Suprapubic skin (tissue), 4 donors: ENCODE measurements at regions not wholly inside any gene's neighbourhood (a gene's known extent, or its start where the extent isn't known, plus 50 kb on each side); places are given as distances from the start of the nearest gene placed in this dataset.

ENCODE experiments used
- DNase-seq, 2 donors: peaks; one replicate each; pipeline ENCODE4 v3.0.0-alpha.2; 2019; ENCODE audit warnings: low spot score in 2 of 2
- H3K27ac ChIP-seq: fragments of 200-600 bp; sonication (generic); one replicate; pipeline ENCODE4 v1.5.1; 2019
- H3K27me3 ChIP-seq: fragments of 200-600 bp; sonication (generic); one replicate; pipeline ENCODE4 v1.5.1; 2019
- H3K36me3 ChIP-seq: fragments of 200-600 bp; sonication (generic); one replicate; pipeline ENCODE4 v1.5.1; 2019
- H3K4me1 ChIP-seq: fragments of 200-600 bp; sonication (generic); one replicate; pipeline ENCODE4 v1.5.1; 2019
- H3K4me3 ChIP-seq: fragments of 200-600 bp; sonication (generic); one replicate; pipeline ENCODE4 v1.5.1; 2019; ENCODE audit warnings: mild to moderate bottlenecking
- H3K9me3 ChIP-seq: fragments of 200-600 bp; sonication (generic); one replicate; pipeline ENCODE4 v1.5.1; 2019
- EP300 ChIP-seq: sonication (generic); formaldehyde crosslinking; IDR thresholded peaks from one replicate; pipeline ENCODE4 v1.6.1; 2017; ENCODE audit warnings: antibody characterized with exemption
- POLR2A ChIP-seq, 2 donors: fragments of 450-650 bp; IDR thresholded peaks; one replicate each; pipeline ENCODE4 v1.6.1; 2017; ENCODE audit warnings: antibody characterized with exemption in 2 of 2, mild to moderate bottlenecking in 2 of 2, moderate library complexity in 2 of 2
- POLR2AphosphoS5 ChIP-seq, 3 donors: sonication (generic); formaldehyde crosslinking; IDR thresholded peaks; one replicate each; pipeline ENCODE4 v1.6.1; 2017; ENCODE audit warnings: antibody characterized with exemption in 3 of 3
- WGBS: methylation state at CpG from one replicate; pipeline ENCODE4 v1.1.5; 2018; 5-methylcytosine and 5-hydroxymethylcytosine counted together
- TF ChIP-seq, protein P1 (sequence below), 2 donors: fragments of 200-600 bp in 1 of 2; fragments of 450-650 bp in 1 of 2; sonication (generic) in 1 of 2; IDR thresholded peaks; one replicate each; pipeline ENCODE4 v1.5.1; 2016 to 2019; ENCODE audit warnings: antibody characterized with exemption in 2 of 2, mild to moderate bottlenecking in 1 of 2, moderate library complexity in 1 of 2

DNA sequence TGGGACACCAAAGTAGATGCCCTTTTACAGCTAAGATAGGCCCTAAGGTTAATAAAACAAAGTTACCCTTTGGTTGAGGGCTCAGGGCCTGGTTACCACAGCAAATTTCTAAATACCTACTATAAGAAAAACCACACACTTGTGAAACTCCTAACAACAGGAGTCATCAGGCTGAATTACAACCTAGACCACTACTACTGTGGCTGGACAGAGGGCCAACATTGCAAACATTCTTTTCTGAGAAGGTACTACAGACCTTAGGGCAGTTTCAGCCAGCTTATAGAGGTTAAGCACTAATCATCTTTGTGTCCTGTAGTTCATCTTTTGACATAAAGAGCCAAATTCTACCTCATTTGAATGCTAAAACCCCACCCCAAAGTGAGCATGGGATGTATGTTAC is 504.0 kb downstream of the RAPGEF2 start:
- Histone ChIP-seq H3K27me3 (no peaks in the 10 kb centered on the region), H3K27ac (no peak overlapping the region), H3K4me1 (no peaks in the 10 kb centered on the region), H3K4me3 (no peak overlapping the region), H3K9me3 (peaks cover 3% of the 10 kb centered on the region), H3K36me3 (no peaks in the 10 kb centered on the region)
- TF ChIP-seq POLR2AphosphoS5 (IDR thresholded peaks at IDR 0.05) (no peak), POLR2A (IDR thresholded peaks at IDR 0.05) (no peak), EP300 (no peak)
- TF ChIP-seq, protein P1, sequence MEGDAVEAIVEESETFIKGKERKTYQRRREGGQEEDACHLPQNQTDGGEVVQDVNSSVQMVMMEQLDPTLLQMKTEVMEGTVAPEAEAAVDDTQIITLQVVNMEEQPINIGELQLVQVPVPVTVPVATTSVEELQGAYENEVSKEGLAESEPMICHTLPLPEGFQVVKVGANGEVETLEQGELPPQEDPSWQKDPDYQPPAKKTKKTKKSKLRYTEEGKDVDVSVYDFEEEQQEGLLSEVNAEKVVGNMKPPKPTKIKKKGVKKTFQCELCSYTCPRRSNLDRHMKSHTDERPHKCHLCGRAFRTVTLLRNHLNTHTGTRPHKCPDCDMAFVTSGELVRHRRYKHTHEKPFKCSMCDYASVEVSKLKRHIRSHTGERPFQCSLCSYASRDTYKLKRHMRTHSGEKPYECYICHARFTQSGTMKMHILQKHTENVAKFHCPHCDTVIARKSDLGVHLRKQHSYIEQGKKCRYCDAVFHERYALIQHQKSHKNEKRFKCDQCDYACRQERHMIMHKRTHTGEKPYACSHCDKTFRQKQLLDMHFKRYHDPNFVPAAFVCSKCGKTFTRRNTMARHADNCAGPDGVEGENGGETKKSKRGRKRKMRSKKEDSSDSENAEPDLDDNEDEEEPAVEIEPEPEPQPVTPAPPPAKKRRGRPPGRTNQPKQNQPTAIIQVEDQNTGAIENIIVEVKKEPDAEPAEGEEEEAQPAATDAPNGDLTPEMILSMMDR (IDR thresholded peaks at IDR 0.05) = no peak
- DNase-seq = no peak

DNA sequence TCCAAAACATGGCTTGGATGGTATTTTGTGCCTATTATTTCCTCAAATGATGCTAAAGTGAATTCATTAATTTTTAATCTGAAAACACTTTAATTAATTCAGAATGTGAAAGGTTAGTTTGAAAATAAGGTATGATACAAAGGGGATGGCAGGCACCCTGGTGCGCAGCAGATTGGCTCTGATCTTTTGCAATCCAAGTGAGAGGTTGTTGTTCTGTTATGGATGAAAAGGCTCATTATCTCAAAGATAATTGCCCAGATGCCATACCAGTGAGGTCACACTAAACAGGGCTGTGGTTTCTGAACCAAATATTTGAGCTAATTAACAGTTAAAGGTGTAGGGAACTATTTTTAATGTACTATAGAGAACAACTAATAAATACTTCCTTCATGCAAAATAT is 504.9 kb downstream of the RAPGEF2 start:
- TF ChIP-seq EP300 = no peak
- TF ChIP-seq, protein P1 (IDR thresholded peaks at IDR 0.05) = no peak
- TF ChIP-seq POLR2AphosphoS5 (IDR thresholded peaks at IDR 0.05) = no peak
- no peak for TF ChIP-seq POLR2A (IDR thresholded peaks at IDR 0.05)
- no peak for DNase-seq
- peaks cover 3% of the 10 kb centered on the region for H3K9me3 ChIP-seq
- H3K4me1 ChIP-seq = no peaks in the 10 kb centered on the region
- H3K27ac ChIP-seq = no peak overlapping the region
- H3K36me3 ChIP-seq = no peaks in the 10 kb centered on the region
- no peaks in the 10 kb centered on the region for H3K27me3 ChIP-seq
- no peak overlapping the region for H3K4me3 ChIP-seq
- 79% methylated on average over 1 of the region's 1 CpG for WGBS

DNA sequence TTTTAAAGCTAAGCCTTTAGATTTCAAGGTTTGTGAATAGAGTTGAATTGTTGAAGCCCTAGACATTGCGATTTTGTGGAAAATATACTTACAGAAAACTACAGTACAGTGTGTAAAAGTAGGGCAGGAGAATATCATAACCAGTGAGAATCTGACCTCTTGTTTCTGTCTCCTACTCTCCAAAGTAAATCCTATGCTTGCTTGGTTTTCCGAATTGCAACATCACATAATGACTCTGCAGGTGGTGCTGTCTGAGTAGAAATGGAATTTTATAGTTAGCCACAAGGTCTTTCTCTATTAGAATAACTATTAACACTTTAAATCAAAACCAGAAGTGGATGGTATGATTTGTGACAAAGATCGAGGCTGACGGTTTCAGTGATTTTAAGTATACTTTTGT is 505.6 kb downstream of the RAPGEF2 start:
- WGBS = 80% methylated on average over 4 of the region's 4 CpGs
- Histone ChIP-seq H3K36me3 (no peaks in the 10 kb centered on the region), H3K27ac (no peak overlapping the region), H3K9me3 (peaks cover 3% of the 10 kb centered on the region), H3K4me1 (no peaks in the 10 kb centered on the region), H3K27me3 (no peaks in the 10 kb centered on the region), H3K4me3 (no peak overlapping the region)
- DNase-seq = no peak
- TF ChIP-seq, protein P1 (IDR thresholded peaks at IDR 0.05) = no peak
- TF ChIP-seq POLR2A (IDR thresholded peaks at IDR 0.05) (no peak), EP300 (no peak), POLR2AphosphoS5 (IDR thresholded peaks at IDR 0.05) (no peak)

DNA sequence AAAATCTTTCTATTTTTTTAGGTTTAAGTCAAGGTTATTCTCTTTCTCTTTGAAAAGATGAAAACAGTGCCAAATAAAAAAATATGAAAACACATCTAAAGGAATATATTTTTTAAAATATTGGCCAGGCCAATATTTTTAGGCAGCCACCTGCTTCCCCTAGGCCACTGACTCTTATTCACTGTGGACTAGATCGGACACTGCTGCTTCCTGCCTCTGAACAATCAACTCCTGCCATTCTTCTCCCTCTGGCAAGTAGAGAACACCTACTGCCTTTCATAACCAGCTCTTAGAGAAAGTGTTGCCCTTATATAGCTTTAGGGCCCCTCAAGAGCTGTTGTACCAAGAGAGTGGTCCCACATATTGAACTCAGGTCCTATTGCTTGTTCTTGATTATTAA is 529.2 kb downstream of the RAPGEF2 start:
- H3K27me3 ChIP-seq = no peaks in the 10 kb centered on the region
- no peaks in the 10 kb centered on the region for H3K4me1 ChIP-seq
- H3K4me3 ChIP-seq = no peak overlapping the region
- H3K9me3 ChIP-seq = no peaks in the 10 kb centered on the region
- WGBS = 67% methylated on average over 1 of the region's 1 CpG
- no peaks in the 10 kb centered on the region for H3K36me3 ChIP-seq
- DNase-seq = no peak
- no peak overlapping the region for H3K27ac ChIP-seq
- TF ChIP-seq, protein P1 (IDR thresholded peaks at IDR 0.05) = no peak
- TF ChIP-seq EP300 = no peak
- no peak for TF ChIP-seq POLR2A (IDR thresholded peaks at IDR 0.05)
- no peak for TF ChIP-seq POLR2AphosphoS5 (IDR thresholded peaks at IDR 0.05)

DNA sequence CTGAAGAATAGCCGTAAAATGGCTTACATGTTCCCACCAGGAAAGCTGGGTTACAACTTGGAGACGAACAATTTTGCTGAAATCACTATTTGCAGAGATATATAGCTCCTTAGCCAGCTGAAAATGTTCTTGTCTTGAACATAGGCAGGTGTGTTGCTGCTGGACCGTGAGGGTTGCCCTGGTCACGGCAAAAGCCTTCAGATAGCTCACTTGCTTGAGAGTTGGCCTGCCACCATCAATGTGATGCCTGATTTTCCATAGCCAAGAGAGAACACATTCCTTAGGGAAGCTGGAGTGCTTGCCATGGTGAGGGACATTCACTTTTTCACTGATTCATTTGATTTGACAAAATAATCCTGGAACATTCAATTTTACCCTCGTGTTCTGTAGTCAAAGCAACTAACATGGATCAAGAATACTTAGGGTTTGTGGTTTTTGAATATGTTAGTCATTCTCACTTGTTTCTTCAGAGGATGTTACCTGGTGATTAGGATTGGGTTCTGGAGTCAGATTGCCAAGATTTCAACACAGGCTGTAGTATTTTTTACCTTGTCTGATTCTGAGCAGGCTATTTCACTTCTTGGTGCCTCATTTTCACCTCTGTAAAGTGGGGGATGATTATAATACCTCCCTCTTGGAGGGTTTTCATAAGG is 536.9 kb downstream of the RAPGEF2 start:
- no peak for TF ChIP-seq POLR2AphosphoS5 (IDR thresholded peaks at IDR 0.05)
- no peak for TF ChIP-seq POLR2A (IDR thresholded peaks at IDR 0.05)
- TF ChIP-seq, protein P1 (IDR thresholded peaks at IDR 0.05) = no peak
- no peak for TF ChIP-seq EP300
- no peaks in the 10 kb centered on the region for H3K36me3 ChIP-seq
- H3K4me3 ChIP-seq = no peak overlapping the region
- no peak overlapping the region for H3K27ac ChIP-seq
- DNase-seq = no peak
- H3K27me3 ChIP-seq = no peaks in the 10 kb centered on the region
- H3K9me3 ChIP-seq = no peaks in the 10 kb centered on the region
- no peaks in the 10 kb centered on the region for H3K4me1 ChIP-seq
- WGBS = 76% methylated on average over 5 of the region's 5 CpGs
